Activated CD8-positive, alpha-beta memory T cell treated with anti-CD3 and anti-CD28 coated beads, Interleukin-2, amount 50 U/mL, for 24 hours (primary cell): ENCODE measurements at regions not wholly inside any gene's neighbourhood (a gene's known extent, or its start where the extent isn't known, plus 50 kb on each side); places are given as distances from the start of the nearest gene placed in this dataset.
"Not testable (repeated sequence)": the region's sequence is repeated elsewhere in the genome, so short reads cannot be mapped to it uniquely, and the experiment has no call there.

Source experiments
- DNase-seq: peaks from one replicate; pipeline ENCODE4 v3.0.0-alpha.2; 2020; ENCODE audit errors: extremely low read depth

DNA sequence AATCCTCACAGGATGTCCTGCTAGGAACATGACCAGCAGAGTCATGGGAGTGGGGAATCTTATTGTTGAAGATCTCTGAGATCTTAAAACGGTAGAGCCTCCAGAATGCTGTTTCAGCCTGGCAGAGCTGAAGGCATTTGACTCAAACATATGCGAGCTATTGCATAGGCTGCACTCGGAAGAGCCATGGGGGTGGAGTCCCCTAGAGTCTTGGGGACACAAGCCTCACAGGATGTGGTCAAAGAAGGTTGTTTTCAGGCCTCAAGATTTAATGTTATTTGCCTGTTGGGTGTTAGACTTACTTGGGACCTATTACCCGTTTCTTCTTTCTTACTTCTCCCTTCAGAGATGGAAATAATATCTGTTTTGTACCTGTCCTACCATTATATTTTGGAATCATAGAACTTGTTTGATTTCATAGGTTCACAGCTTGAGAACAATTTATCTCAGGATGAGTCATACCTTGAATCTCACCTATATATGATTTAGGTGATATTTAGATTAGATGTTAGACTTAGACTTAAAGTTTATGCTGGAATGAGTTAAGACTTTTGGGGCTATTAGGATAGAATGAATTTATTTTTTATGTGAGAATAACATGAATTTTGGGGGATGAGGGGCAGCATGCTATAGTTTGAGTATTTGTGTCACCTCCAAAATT lies 172.2 kb upstream of the ATP2B1 start:
- no peak for DNase-seq

DNA sequence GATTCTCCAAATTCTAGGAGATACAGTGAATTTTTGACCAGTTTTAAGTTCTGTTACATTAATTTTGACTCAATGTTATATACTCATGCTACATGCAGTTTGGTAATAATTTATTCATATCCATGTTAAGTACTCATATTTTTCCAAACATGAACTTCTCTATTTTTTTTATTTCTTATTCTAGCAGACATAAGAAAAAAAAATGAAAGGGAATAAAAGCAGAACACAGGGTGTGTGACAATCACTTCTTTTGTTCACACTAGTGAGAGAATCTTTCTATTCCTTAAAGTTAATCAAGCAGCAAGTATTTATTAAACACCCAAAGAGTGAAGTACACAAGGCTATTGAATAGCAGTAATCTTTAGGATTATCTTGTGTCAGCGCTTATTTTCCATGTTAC lies 171.1 kb upstream of the ATP2B1 start:
- no peak for DNase-seq

DNA sequence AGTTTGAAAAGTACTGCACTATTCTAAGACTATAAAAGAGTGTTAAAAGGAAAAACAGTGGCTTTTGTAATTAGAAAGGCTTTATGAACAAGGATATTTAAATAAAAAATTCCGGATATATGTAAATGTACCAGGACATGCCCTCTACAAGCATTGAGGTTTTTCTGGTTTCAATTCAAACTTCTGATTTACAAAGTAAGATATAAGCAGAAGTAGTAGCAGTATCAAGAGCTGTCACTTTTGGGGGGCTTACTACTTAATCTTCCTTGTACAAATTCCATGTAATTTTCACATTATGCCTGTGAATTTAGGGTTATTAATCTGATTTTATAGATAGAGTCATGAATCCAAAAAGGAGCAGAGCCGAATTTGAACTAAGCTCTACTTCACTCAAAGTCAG lies 170.3 kb upstream of the ATP2B1 start:
- no peak for DNase-seq

DNA sequence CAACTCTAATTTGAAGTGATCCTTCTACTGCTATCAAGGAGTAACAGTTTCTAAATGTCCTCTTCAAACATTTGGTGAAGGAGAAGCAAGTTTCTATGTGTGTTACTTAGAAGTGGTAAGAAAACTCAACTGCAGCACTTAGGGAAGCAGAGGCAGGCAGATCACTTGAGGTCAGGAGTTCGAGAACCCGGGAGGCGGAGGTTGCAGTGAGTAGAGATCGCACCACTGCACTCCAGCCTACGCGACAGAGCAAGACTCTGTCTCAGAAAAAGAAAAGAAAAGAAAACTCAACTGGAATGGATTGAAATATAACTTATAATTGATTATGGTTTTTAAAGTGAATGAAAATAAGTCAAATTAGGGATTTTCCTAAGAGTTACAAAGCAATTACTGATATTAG lies 169.7 kb upstream of the ATP2B1 start:
- no peak for DNase-seq

DNA sequence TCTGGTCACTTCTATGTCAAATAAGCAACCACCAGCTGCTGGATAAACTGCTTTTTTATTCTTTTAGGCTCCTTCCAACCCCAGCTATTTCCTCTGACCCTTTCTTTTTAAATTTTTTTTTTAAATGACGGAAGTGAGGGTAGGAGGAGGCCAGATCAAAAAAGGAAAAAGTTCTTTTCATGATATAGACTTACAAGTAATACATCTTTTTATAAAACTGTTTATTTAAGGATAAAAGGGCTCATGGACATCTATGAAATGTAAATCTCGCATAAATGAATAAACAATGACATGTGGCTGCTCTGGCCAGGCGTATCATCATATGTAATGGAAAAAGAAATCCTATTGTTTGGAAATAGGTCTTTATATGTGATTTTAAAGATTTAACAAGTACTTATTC lies 169.0 kb upstream of the ATP2B1 start:
- DNase-seq: no peak

DNA sequence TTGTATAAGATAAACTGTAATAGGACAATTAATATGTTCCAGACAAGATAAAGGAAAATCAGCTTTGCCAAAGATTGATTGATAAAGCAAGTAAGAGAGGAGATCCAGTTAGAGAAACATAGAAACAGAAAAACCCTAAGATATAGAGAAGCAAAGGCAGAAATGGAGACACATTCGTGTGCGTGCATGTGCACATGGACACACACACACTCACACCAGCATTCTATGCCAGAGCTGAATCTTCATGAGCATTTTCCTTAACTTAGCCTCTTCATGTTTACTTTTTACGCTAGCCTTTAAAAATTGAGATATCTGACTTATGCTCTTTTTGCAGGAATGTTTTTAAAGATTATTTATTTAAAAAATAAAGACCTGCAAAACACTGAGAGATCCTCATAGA lies 168.5 kb upstream of the ATP2B1 start:
- DNase-seq: no peak

DNA sequence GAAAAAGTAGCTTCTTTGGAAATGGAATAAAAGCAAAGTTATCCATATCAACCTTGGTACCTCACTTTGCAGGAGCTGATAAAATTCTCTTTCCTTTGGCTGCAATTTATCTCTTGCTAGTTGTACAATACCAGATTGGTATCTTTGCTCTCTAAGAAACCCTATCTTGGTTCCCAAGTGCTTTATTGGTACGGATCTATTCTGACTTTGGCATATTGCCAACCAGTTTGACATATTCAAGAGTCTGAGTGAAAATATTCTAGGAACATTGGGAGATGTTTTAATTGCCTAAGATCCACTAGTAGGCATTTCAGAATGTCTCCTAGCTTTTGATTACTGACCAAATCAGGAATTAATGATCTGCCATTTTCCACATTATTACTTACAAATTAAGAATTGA lies 167.2 kb upstream of the ATP2B1 start:
- no peak for DNase-seq

DNA sequence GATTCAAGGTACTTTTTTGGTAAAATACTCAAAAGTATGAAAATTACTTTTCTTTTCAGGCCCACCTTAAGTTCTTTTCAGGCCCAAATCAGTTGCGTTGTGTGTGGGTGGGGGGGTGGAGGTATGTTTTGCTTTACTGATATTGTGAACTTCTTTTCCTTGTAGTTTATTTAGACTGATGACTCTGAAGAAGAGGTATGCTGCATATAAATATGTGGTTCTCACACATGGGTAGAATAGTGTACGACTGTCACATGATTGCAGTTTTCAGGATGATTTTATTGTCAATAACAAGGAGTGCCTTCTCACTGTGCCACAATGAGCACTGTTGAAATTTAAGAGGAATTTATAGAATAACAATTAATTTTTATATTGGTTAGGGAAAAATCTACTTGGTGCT lies 166.6 kb upstream of the ATP2B1 start:
- DNase-seq: no peak

DNA sequence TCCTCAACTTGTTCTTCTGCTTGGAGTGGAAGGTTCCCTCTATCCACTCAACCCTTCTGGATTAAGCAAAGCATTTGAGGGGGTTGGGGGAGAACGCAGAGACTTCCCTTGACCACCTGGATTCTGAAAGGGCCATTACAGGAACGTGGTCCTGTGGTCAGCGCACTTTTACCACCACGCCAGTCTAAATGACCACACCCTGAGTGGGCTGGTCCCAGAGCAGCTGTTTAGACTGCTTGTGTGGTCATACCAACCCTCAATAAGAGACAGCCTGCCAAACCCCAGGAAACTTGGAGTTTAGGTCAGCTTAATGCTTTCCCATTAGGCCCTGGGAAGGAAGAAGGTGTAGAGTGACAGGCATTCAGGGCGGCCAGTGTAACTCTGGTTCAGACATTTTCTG lies 165.5 kb upstream of the ATP2B1 start:
- DNase-seq: no peak

DNA sequence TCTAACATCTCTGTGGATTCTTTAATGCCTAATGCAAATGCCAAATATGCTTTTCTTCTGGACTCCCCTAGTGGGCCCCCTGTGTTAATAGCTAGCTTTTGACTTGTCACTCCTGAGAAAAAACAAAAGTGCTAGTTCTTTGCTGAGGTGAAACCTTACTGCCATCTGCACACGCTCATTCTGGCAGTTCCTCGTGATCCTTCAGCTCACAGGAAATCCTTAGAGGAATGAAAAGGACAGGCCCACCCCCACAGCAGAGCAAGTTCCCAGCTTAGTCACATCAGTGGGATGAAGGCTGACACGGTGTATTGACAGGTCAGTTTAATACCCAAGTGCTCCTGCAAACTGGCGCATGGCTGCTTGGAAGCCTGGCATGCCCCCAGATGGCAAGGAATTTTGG lies 165.1 kb upstream of the ATP2B1 start:
- DNase-seq: no peak

DNA sequence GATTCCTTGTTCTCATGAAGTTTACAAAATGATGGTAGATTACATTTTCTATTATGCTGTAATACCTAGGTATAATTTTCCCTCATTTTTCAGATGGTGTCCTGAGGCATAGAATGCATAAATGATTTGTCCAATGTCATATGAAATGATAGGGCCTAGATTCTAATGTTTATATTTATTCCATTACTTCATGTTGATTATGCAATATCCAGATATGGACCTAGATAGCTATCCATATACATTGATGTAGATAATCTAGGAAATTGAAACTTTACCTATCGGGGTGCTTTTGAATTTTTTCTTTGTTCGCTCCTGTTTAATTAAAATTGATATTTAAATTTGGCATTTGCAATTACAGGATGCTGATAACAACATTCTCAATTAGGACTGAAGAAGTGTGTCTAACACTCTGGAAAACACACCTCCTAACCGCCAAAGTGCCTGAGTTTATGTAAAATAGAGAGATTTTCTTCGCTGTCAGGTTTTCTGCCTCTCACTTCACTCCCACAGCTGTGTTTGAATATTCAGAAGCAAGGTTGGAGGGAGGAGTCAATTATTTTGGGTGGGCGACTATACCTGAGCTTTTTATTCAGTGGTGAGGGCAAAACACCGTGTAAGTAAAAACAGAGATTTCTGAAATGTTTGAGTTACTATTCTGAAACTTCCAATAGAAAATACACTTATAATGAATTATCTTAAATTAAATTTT lies 164.4 kb upstream of the ATP2B1 start:
- DNase-seq: no peak

DNA sequence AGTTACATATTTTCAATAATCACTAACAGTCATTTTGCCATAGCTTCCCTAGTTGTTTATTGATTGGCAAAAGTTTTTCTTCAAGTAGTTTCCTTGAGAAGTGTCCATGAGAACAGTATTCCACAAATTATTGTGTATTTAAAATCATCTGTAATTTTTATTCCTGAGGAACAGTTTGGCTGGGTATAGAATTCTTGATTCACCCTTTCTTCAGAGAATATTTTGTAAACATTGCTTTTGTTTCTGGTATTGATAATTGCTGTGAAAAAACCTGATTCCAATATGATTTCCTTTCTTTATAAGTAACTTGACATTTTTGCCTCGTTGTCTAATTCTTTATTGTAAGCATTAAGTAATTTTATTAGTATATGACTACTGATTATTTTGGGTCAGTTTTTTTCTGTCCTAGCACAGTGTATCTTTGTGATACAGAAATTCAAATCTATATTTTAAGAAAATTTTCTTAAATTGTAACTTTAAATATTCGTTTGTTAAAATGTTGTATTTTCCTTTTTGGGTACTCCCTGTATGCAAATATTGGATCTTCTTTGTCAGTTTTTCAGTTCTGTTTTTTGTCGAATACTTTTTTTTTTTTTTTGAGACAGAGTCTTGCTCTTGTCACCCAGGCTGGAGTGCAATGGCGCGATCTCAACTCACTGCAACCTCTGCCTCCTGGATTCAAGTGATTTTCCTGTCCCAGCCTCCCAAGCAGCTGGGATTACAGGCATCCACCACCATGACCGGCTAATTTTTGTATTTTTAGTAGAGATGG lies 162.0 kb upstream of the ATP2B1 start:
- no peak for DNase-seq

DNA sequence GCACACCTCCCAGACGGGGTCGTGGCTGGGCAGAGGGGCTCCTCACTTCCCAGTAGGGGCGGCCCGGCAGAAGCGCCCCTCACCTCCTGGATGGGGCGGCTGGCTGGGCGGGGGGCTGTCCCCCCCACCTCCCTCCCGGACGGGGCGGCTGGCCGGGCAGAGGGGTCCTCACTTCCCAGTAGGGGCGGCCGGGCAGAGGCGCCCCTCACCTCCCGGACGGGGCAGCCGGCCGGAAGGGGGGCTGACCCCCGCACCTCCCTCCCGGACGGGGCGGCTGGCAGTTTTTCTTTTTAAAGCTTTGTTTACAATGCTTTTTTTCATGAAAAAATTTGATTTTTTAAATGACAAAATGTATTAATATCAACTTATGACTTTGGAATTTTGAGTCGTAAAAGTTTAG lies 159.0 kb upstream of the ATP2B1 start:
- not testable (repeated sequence) for DNase-seq

DNA sequence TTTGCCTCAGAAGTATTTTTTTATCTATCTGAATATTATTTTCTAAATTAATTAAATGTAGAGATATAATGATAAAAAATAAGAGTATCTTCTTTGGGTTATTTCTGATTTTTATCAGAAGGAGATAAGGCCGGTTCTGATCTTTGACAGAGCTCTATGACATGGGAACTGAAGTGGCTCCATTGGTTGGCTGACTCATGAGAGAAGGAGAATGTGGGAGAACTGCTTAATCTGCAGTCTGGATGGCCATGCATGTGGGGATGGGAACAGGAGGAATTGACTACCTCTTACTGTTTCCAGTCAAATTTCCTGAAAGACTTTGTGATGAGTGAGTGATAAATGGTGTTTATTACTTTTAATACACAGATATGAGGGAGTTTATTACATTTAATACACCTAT lies 155.8 kb upstream of the ATP2B1 start:
- no peak for DNase-seq

DNA sequence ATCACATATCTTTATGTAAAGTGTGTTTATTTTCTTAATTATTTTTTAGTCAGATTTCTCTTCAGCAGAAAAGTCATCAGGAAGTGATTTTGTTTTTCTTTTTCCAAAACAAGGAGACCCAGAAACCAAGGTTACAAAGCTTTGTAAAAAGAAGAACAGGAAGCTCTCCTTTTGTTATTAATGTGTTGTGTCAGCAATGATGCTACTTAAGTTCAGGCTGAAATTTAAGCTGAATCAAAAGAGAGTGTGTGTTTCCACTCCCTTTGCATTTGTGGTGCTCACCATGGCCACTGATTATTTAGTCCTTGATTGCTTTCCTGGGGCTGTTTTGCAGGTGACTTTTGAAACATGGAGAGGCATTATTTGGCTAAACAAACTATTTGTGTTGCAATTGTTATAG lies 155.3 kb upstream of the ATP2B1 start:
- no peak for DNase-seq

DNA sequence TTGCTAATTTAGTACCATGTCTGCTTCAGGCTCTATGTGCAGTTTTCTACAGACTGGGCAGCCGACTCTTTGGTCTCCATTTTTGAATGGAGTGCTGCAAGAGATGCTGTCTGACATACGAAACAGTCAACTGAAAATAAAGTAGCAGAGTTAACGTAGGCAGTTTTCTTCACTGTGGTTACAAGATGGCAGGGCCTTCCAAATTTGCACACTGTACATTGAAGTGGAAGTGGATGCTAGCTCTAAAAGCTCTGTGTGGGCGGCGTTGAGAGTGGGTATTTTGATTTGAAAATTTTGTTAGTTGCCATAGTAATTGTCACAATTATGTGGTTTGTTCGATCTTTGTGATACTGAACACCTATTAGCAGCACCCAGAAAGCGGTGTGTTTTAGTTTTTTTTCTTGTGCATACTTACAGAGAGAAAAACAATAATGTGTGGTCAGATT lies 154.9 kb upstream of the ATP2B1 start:
- no peak for DNase-seq

DNA sequence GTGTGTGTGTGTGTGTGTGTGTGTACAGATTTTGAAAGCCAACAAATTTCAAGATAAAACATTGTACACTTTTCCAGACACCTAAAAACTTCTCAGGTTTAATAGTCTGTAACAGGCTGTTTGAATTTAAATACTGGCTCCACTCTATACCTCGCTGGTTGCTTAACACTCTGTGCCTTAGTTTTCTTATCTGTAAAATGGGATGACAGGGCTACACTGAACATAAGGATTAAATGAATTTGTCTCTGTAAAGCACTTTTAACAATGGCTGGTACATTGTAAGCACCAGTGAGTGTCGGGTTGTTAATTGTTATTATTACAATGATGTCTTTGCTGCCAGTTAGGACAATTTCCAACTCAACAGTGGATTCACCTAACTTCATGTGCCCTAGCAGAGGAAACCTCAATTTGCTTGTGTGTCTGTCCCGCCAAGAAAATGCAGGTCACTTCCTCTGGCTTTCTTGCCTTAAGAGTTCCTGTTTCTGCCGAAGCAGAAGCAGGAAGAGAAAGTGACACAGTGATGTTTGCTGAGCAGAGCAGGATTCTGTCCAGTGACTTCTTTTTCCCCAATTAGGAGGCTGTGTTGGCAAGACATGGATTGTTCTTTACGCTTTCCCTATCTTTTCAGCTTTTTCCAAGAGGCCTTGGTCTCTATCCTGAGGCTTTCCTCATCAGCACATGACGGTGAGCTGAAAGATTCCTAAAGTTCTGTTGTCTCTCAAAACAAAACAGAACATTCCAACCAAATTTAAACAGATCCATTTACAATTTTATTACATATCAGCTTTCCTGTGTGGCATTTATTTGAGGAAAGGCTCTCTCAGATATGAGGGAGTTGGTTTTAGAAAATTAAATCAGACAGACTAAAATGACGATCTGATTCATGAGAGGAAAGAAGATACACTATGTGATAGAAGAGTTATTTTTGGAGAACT lies 154.1 kb upstream of the ATP2B1 start:
- DNase-seq: no peak

DNA sequence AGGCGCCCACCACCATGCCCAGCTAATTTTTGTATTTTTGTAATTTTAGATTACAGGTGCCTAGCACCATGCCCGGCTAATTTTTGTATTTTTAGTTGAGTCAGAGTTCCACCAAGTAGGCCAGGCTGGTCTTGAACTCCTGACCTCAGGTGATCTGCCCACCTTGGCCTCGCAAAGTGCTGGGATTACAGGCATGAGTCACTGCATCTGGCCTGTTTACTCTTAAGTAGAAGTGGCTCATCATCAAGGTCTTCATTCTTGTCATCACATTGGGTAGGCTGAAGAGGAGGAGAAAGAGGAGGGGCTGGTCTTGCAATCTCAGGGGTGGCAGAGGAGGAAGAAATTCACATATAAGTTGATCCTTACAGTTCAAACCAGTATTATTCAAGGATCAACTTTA lies 152.4 kb upstream of the ATP2B1 start:
- no peak for DNase-seq

DNA sequence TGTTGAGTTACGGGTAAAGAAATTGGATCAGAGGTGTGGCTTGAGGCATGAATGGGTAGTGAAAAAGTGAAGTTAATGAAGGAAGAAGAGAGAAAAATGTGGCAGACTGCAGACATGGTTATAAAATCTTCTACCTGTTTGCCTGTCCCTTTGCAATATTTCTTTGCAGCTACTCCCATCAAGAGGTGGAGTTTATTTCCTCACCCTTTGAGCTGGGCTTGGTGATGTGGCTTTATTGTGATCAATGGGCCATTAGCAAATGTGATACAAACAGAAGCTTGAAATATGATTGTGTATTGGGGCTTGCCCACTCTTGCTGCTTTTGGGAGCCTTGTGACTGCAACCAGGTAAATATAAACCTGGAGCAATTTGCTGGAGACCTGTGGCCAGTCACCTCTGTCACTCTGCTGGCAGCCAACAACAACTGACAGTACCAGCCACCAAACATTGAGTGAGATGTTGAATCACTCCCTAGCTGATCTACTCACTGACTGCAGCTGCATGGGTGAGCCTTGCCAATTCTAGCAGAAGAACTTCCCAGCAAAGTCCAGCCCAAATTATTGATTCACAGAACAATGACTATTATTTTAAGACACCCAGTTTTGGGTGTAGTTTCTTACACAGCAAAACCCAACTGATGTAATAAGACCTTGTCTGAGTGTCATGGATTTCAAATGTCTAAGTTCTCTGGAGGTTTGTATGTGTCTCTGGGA lies 151.0 kb upstream of the ATP2B1 start:
- DNase-seq: no peak

DNA sequence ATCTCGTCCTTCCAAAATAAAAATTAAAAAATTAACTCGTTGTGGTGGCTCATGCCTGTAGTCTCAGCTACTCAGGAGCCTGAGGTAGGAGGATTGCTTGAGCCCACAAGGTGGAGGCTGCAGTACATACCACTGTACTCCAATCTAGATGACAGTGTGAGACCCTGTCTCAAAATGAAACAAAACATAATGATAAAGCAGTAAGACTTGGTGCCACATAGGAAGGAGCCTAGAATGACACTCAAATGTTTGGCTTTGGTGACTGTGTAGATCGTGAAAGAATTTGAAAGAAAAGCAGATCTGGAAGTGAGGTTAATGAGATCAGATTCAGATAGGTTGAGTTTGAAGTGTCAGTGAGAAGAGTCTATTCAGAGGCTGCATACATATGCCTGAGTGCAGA lies 150.1 kb upstream of the ATP2B1 start:
- no peak for DNase-seq

DNA sequence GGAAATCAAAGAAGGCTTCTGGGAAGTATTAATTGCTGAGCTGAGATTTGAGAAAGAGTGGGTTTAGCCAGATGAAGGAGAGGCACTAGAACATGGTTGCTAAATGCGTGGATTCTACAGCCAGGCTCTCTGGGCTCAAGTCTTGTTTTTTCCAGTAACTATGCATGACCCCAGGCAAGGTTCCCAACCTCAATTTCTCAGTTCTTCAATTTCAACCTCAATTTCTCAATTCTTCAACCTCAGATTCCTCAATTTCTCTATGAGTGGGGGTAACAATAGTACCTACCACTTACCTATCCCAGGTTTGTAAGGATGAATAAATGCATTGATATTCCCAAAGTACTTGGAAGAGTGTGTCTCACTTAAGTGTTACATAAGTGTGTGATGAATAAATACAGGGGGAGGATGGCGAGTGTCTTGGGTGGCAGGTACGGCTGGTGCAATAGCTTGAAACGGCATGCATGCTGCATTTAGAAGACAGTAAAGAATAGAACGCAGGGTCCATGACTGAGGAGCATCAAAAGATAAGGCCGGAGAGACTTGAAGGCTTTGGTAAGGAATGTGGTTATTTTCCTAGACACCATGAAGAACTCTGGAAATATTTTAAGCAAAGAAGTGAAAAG lies 149.1 kb upstream of the ATP2B1 start:
- DNase-seq: no peak
